ENCODE measurements at regions not wholly inside any gene's neighbourhood (a gene's known extent, or its start where the extent isn't known, plus 50 kb on each side); places are given as distances from the start of the nearest gene placed in this dataset.

- TF ChIP-seq, protein P1, sequence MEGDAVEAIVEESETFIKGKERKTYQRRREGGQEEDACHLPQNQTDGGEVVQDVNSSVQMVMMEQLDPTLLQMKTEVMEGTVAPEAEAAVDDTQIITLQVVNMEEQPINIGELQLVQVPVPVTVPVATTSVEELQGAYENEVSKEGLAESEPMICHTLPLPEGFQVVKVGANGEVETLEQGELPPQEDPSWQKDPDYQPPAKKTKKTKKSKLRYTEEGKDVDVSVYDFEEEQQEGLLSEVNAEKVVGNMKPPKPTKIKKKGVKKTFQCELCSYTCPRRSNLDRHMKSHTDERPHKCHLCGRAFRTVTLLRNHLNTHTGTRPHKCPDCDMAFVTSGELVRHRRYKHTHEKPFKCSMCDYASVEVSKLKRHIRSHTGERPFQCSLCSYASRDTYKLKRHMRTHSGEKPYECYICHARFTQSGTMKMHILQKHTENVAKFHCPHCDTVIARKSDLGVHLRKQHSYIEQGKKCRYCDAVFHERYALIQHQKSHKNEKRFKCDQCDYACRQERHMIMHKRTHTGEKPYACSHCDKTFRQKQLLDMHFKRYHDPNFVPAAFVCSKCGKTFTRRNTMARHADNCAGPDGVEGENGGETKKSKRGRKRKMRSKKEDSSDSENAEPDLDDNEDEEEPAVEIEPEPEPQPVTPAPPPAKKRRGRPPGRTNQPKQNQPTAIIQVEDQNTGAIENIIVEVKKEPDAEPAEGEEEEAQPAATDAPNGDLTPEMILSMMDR (IDR thresholded peaks at IDR 0.05) = no peak
- TF ChIP-seq POLR2A (IDR thresholded peaks at IDR 0.05) = no peak
Measured at GRCh38 chr5:57412680-57413079, 69.9 kb downstream of the ACTBL2 start.
